Tibial nerve (tissue), 4 donors: ENCODE measurements at regions not wholly inside any gene's neighbourhood (a gene's known extent, or its start where the extent isn't known, plus 50 kb on each side); places are given as distances from the start of the nearest gene placed in this dataset.

Source experiments
- DNase-seq, 2 donors: peaks; one replicate each; pipeline ENCODE4 v3.0.0-alpha.2; 2019; ENCODE audit warnings: low spot score in 2 of 2
- H3K27ac ChIP-seq, 4 donors: fragments of 200-600 bp; sonication (generic) in 3 of 4; one replicate each; pipeline ENCODE4 v1.5.1; 2017 to 2019; ENCODE audit warnings: mild to moderate bottlenecking in 1 of 4
- H3K27me3 ChIP-seq, 2 donors: fragments of 200-600 bp; sonication (generic) in 1 of 2; one replicate each; pipeline versions ENCODE4 v1.5.1 to v1.6.0; 2017 to 2019
- H3K36me3 ChIP-seq, 3 donors: fragments of 200-600 bp; sonication (generic); one replicate each; pipeline ENCODE4 v1.5.1; 2018 to 2019
- H3K4me1 ChIP-seq, 4 donors: fragments of 200-600 bp; sonication (generic) in 3 of 4; one replicate each; pipeline ENCODE4 v1.5.1; 2017 to 2019
- H3K4me3 ChIP-seq, 4 donors: fragments of 200-600 bp; sonication (generic) in 3 of 4; one replicate each; pipeline ENCODE4 v1.5.1; 2017 to 2019; ENCODE audit warnings: mild to moderate bottlenecking in 1 of 4, moderate library complexity in 1 of 4
- H3K9me3 ChIP-seq, 4 donors: fragments of 200-600 bp; sonication (generic) in 3 of 4; one replicate each; pipeline ENCODE4 v1.5.1; 2017 to 2019
- CTCF ChIP-seq, 5 experiments: fragments of 200-600 bp in 3 of 5; fragments of 450-650 bp in 2 of 5; sonication (generic) in 3 of 5; IDR thresholded peaks; one replicate each; pipeline ENCODE4 v1.5.1; 2016 to 2019; ENCODE audit warnings: antibody characterized with exemption in 5 of 5, mild to moderate bottlenecking in 3 of 5, moderate library complexity in 2 of 5
- EP300 ChIP-seq, 2 donors: sonication (generic); formaldehyde crosslinking; IDR thresholded peaks; one replicate each; pipeline ENCODE4 v1.6.1; 2017; ENCODE audit warnings: antibody characterized with exemption in 2 of 2, mild to moderate bottlenecking in 1 of 2
- POLR2A ChIP-seq, 2 donors: fragments of 450-650 bp; IDR thresholded peaks; one replicate each; pipeline ENCODE4 v1.6.1; 2017; ENCODE audit warnings: antibody characterized with exemption in 2 of 2, mild to moderate bottlenecking in 2 of 2, moderate library complexity in 2 of 2
- WGBS, 2 donors: methylation state at CpG; one replicate each; pipeline ENCODE4 v1.1.5; 2018; 5-methylcytosine and 5-hydroxymethylcytosine counted together

- H3K27me3 ChIP-seq = no peaks in the 10 kb centered on the region
- peaks cover 0 to 6% (median 0%) of the 10 kb centered on the region in 4 donors for H3K9me3 ChIP-seq
- no peak overlapping the region for H3K27ac ChIP-seq
- no peak for TF ChIP-seq EP300 (IDR thresholded peaks at IDR 0.05)
- TF ChIP-seq CTCF (IDR thresholded peaks at IDR 0.05) = no peak
- no peak for TF ChIP-seq POLR2A (IDR thresholded peaks at IDR 0.05)
- no peaks in the 10 kb centered on the region for H3K36me3 ChIP-seq
- DNase-seq = no peak
- H3K4me3 ChIP-seq = no peak overlapping the region
- H3K4me1 ChIP-seq = no peaks in the 10 kb centered on the region
- WGBS, 2 donors = 65 to 73% methylated on average over 3 of the region's 3 CpGs
Observed at GRCh38 chr6:82645536-82646230, 282.1 kb downstream of the TPBG start.

GRCh38 chr6:82646231-82646615 is 282.6 kb downstream of the TPBG start:
- Histone ChIP-seq H3K9me3 (peaks cover 0 to 6% (median 0%) of the 10 kb centered on the region in 4 donors), H3K27me3 (no peaks in the 10 kb centered on the region), H3K4me1 (no peaks in the 10 kb centered on the region), H3K27ac (no peak overlapping the region), H3K4me3 (no peak overlapping the region), H3K36me3 (no peaks in the 10 kb centered on the region)
- no peak for DNase-seq
- WGBS, 2 donors = 71 to 85% methylated on average over 1 of the region's 1 CpG
- TF ChIP-seq POLR2A (IDR thresholded peaks at IDR 0.05) = no peak
- no peak for TF ChIP-seq CTCF (IDR thresholded peaks at IDR 0.05)
- TF ChIP-seq EP300 (IDR thresholded peaks at IDR 0.05) = no peak

GRCh38 chr6:82651845-82652335 is 288.3 kb downstream of the TPBG start:
- Histone ChIP-seq H3K9me3 (peaks cover 0 to 6% (median 0%) of the 10 kb centered on the region in 4 donors), H3K27ac (no peak overlapping the region), H3K4me3 (no peak overlapping the region), H3K36me3 (no peaks in the 10 kb centered on the region), H3K4me1 (no peaks in the 10 kb centered on the region), H3K27me3 (no peaks in the 10 kb centered on the region)
- no peak for TF ChIP-seq EP300 (IDR thresholded peaks at IDR 0.05)
- TF ChIP-seq POLR2A (IDR thresholded peaks at IDR 0.05) = no peak
- TF ChIP-seq CTCF (IDR thresholded peaks at IDR 0.05) = no peak
- 88 to 96% methylated on average over 5 of the region's 5 CpGs for WGBS, 2 donors
- no peak for DNase-seq

- WGBS, 2 donors = 96% methylated on average over 2 of the region's 2 CpGs
- H3K4me3 ChIP-seq = no peak overlapping the region
- peaks cover 0 to 12% (median 0%) of the 10 kb centered on the region in 4 donors for H3K4me1 ChIP-seq
Observed at GRCh38 chr6:82679232-82679631, 315.6 kb downstream of the TPBG start.

GRCh38 chr6:82680192-82680591 is 316.6 kb downstream of the TPBG start:
- H3K9me3 ChIP-seq = peaks cover 0 to 14% (median 0%) of the 10 kb centered on the region in 4 donors
- TF ChIP-seq CTCF (IDR thresholded peaks at IDR 0.05) = no peak
- TF ChIP-seq EP300 (IDR thresholded peaks at IDR 0.05) = no peak
- TF ChIP-seq POLR2A (IDR thresholded peaks at IDR 0.05) = no peak
- 47 to 51% methylated on average over 3 of the region's 3 CpGs for WGBS, 2 donors

More at GRCh38 chr6:82679232-82679631, 315.6 kb downstream of the TPBG start:
- no peaks in the 10 kb centered on the region for H3K36me3 ChIP-seq
- peaks cover 0 to 16% (median 0%) of the 10 kb centered on the region in 4 donors for H3K9me3 ChIP-seq
- H3K27ac ChIP-seq = no peak overlapping the region
- H3K27me3 ChIP-seq = no peaks in the 10 kb centered on the region
- no peak for DNase-seq
- TF ChIP-seq POLR2A (IDR thresholded peaks at IDR 0.05) (no peak), EP300 (IDR thresholded peaks at IDR 0.05) (no peak)

More at GRCh38 chr6:82680192-82680591, 316.6 kb downstream of the TPBG start:
- no peak for DNase-seq
- Histone ChIP-seq H3K36me3 (no peaks in the 10 kb centered on the region), H3K27me3 (no peaks in the 10 kb centered on the region), H3K4me3 (no peak overlapping the region), H3K4me1 (peaks cover 0 to 12% (median 0%) of the 10 kb centered on the region in 4 donors), H3K27ac (no peak overlapping the region)
